ENCODE measurements at regions not wholly inside any gene's neighbourhood (a gene's known extent, or its start where the extent isn't known, plus 50 kb on each side); places are given as distances from the start of the nearest gene placed in this dataset.

GRCh38 chr5:32850817-32851496 is 139.8 kb downstream of the NPR3 start:
- Histone ChIP-seq H3K4me3 (no peak overlapping the region), H3K9ac (no peak overlapping the region), H3K9me3 (ENCODE audit: low read depth) (no peaks in the 10 kb centered on the region), H2AFZ (no peak overlapping the region), H3K9me2 (ENCODE audit: insufficient read depth) (no peaks in the 10 kb centered on the region), H3K4me1 (ENCODE audit: insufficient read depth) (no peaks in the 10 kb centered on the region), H3K79me2 (ENCODE audit: insufficient read depth) (no peaks in the 10 kb centered on the region), H3F3A (ENCODE audit: insufficient read depth) (no peaks in the 10 kb centered on the region), H3K27ac (no peak overlapping the region), H3K36me3 (ENCODE audit: low read depth) (no peaks in the 10 kb centered on the region), H4K20me1 (ENCODE audit: insufficient read depth) (no peaks in the 10 kb centered on the region), H3K4me2 (ENCODE audit: unreplicated experiment) (no peak overlapping the region), H3K27me3 (replicated peaks; ENCODE audit: insufficient read depth) (no peaks in the 10 kb centered on the region; the same call in 1 of the 2 replicates)
- no peak for DNase-seq
- WGBS, 2 experiments (ENCODE audit: low coverage in 1 of 2, low lambda C conversion rate in 2 of 2, missing lambda C conversion rate in 2 of 2) = 84 to 89% methylated on average over 5 of the region's 5 CpGs
- no peak for TF ChIP-seq EZH2phosphoT487 (IDR thresholded peaks at IDR 0.05; ENCODE audit: insufficient read depth, low read depth)
- TF ChIP-seq EZH2 (IDR thresholded peaks at IDR 0.05; ENCODE audit: insufficient read depth, poor library complexity, severe bottlenecking) = no peak
- in situ Hi-C loops (cut with MboI) = no loop called here

- Histone ChIP-seq H2AFZ (no peak overlapping the region), H3F3A (ENCODE audit: insufficient read depth) (no peaks in the 10 kb centered on the region), H3K4me3 (no peak overlapping the region), H4K20me1 (ENCODE audit: insufficient read depth) (no peaks in the 10 kb centered on the region), H3K27me3 (replicated peaks; ENCODE audit: insufficient read depth) (no peaks in the 10 kb centered on the region; the same call in 1 of the 2 replicates), H3K4me1 (ENCODE audit: insufficient read depth) (no peaks in the 10 kb centered on the region), H3K9ac (no peak overlapping the region), H3K4me2 (ENCODE audit: unreplicated experiment) (no peak overlapping the region), H3K27ac (no peak overlapping the region), H3K79me2 (ENCODE audit: insufficient read depth) (no peaks in the 10 kb centered on the region), H3K9me3 (ENCODE audit: low read depth) (no peaks in the 10 kb centered on the region), H3K36me3 (ENCODE audit: low read depth) (no peaks in the 10 kb centered on the region), H3K9me2 (ENCODE audit: insufficient read depth) (no peaks in the 10 kb centered on the region)
- 91 to 92% methylated on average over 7 of the region's 7 CpGs for WGBS, 2 experiments (ENCODE audit: low coverage in 1 of 2, low lambda C conversion rate in 2 of 2, missing lambda C conversion rate in 2 of 2)
- in situ Hi-C loops (cut with MboI) = no loop called here
- TF ChIP-seq EZH2phosphoT487 (IDR thresholded peaks at IDR 0.05; ENCODE audit: insufficient read depth, low read depth) = no peak
- no peak for TF ChIP-seq EZH2 (IDR thresholded peaks at IDR 0.05; ENCODE audit: insufficient read depth, poor library complexity, severe bottlenecking)
- no peak for DNase-seq
Observed at GRCh38 chr5:32851559-32852173, 140.5 kb downstream of the NPR3 start.

GRCh38 chr5:32852535-32852934 is 141.4 kb downstream of the NPR3 start:
- Histone ChIP-seq H3K9me3 (ENCODE audit: low read depth) (no peaks in the 10 kb centered on the region), H3K27ac (no peak overlapping the region), H3K9me2 (ENCODE audit: insufficient read depth) (no peaks in the 10 kb centered on the region), H3F3A (ENCODE audit: insufficient read depth) (no peaks in the 10 kb centered on the region), H3K9ac (no peak overlapping the region), H2AFZ (no peak overlapping the region), H4K20me1 (ENCODE audit: insufficient read depth) (no peaks in the 10 kb centered on the region), H3K4me2 (ENCODE audit: unreplicated experiment) (no peak overlapping the region), H3K36me3 (ENCODE audit: low read depth) (no peaks in the 10 kb centered on the region), H3K4me3 (no peak overlapping the region), H3K79me2 (ENCODE audit: insufficient read depth) (no peaks in the 10 kb centered on the region), H3K27me3 (replicated peaks; ENCODE audit: insufficient read depth) (no peaks in the 10 kb centered on the region; the same call in 1 of the 2 replicates), H3K4me1 (ENCODE audit: insufficient read depth) (no peaks in the 10 kb centered on the region)
- TF ChIP-seq EZH2 (IDR thresholded peaks at IDR 0.05; ENCODE audit: insufficient read depth, poor library complexity, severe bottlenecking) (no peak), EZH2phosphoT487 (IDR thresholded peaks at IDR 0.05; ENCODE audit: insufficient read depth, low read depth) (no peak)
- peak; percentile 29 for DNase-seq
- in situ Hi-C loops (cut with MboI) = no loop called here
- WGBS, 2 experiments (ENCODE audit: low coverage in 1 of 2, low lambda C conversion rate in 2 of 2, missing lambda C conversion rate in 2 of 2) = 51 to 54% methylated on average over 8 of the region's 8 CpGs

GRCh38 chr5:32852976-32853375 is 141.9 kb downstream of the NPR3 start:
- H3K36me3 ChIP-seq (ENCODE audit: low read depth) = no peaks in the 10 kb centered on the region
- no peak for TF ChIP-seq EZH2phosphoT487 (IDR thresholded peaks at IDR 0.05; ENCODE audit: insufficient read depth, low read depth)
- TF ChIP-seq EZH2 (IDR thresholded peaks at IDR 0.05; ENCODE audit: insufficient read depth, poor library complexity, severe bottlenecking) = no peak
- no peak overlapping the region for H2AFZ ChIP-seq
- no peaks in the 10 kb centered on the region for H4K20me1 ChIP-seq (ENCODE audit: insufficient read depth)
- H3K4me3 ChIP-seq = no peak overlapping the region
- 78 to 85% methylated on average over 1 of the region's 1 CpG for WGBS, 2 experiments (ENCODE audit: low coverage in 1 of 2, low lambda C conversion rate in 2 of 2, missing lambda C conversion rate in 2 of 2)
- no peak for DNase-seq
- H3K79me2 ChIP-seq (ENCODE audit: insufficient read depth) = no peaks in the 10 kb centered on the region
- H3K27me3 ChIP-seq (replicated peaks; ENCODE audit: insufficient read depth) = no peaks in the 10 kb centered on the region; the same call in 1 of the 2 replicates
- no peaks in the 10 kb centered on the region for H3K9me3 ChIP-seq (ENCODE audit: low read depth)
- no peak overlapping the region for H3K27ac ChIP-seq
- H3K9me2 ChIP-seq (ENCODE audit: insufficient read depth) = no peaks in the 10 kb centered on the region
- no peaks in the 10 kb centered on the region for H3K4me1 ChIP-seq (ENCODE audit: insufficient read depth)
- no peaks in the 10 kb centered on the region for H3F3A ChIP-seq (ENCODE audit: insufficient read depth)
- no peak overlapping the region for H3K9ac ChIP-seq
- H3K4me2 ChIP-seq (ENCODE audit: unreplicated experiment) = no peak overlapping the region
- in situ Hi-C loops (cut with MboI) = no loop called here
